GM23338 (cell line): ENCODE measurements at regions not wholly inside any gene's neighbourhood (a gene's known extent, or its start where the extent isn't known, plus 50 kb on each side); places are given as distances from the start of the nearest gene placed in this dataset.

Experiments
- ATAC-seq: fragments of 200-7000 bp; cut with Tn5 transposase; 3 replicates; pipeline ENCODE4 v1.9.1; 2020
- DNase-seq: peaks from one replicate; pipeline ENCODE4 v3.0.0-alpha.2; 2015; ENCODE audit warnings: low spot score
- H2AFZ ChIP-seq: fragments of 200-600 bp; sonication (generic); 2 replicates; pipeline ENCODE4 v1.8.0; 2016; ENCODE audit warnings: antibody characterized with exemption, mild to moderate bottlenecking, moderate library complexity
- H3F3A ChIP-seq: fragments of 200-600 bp; sonication (generic); replicated peaks from 2 replicates; pipeline ENCODE4 v1.8.0; 2017; ENCODE audit warnings: antibody characterized with exemption, mixed run types, low read depth
- H3K27ac ChIP-seq: fragments of 200-600 bp; sonication (generic); 2 replicates; pipeline ENCODE4 v1.6.1; 2016; ENCODE audit warnings: low read depth
- H3K27me3 ChIP-seq: fragments of 200-600 bp; sonication (generic); 2 replicates; pipeline ENCODE4 v1.8.0; 2016; ENCODE audit warnings: mild to moderate bottlenecking, mixed run types, moderate library complexity; ENCODE audit not compliant: insufficient read depth
- H3K36me3 ChIP-seq: fragments of 200-600 bp; sonication (generic); 2 replicates; pipeline ENCODE4 v1.8.0; 2016; ENCODE audit warnings: mild to moderate bottlenecking; ENCODE audit not compliant: insufficient read depth
- H3K4me1 ChIP-seq: fragments of 200-600 bp; sonication (generic); 2 replicates; pipeline ENCODE4 v1.8.0; 2016; ENCODE audit warnings: mild to moderate bottlenecking, moderate library complexity; ENCODE audit not compliant: insufficient read depth
- H3K4me2 ChIP-seq: fragments of 200-600 bp; sonication (generic); 2 replicates; pipeline ENCODE4 v1.7.1; 2017; ENCODE audit warnings: mixed run types
- H3K4me3 ChIP-seq: fragments of 200-600 bp; sonication (generic); 2 replicates; pipeline ENCODE4 v1.6.1; 2016; ENCODE audit warnings: mixed run types
- H3K79me2 ChIP-seq: fragments of 200-600 bp; sonication (generic); replicated peaks from 2 replicates; pipeline ENCODE4 v1.8.0; 2017; ENCODE audit warnings: mild to moderate bottlenecking; ENCODE audit not compliant: insufficient read depth
- H3K9me2 ChIP-seq: fragments of 200-600 bp; sonication (generic); 2 replicates; pipeline ENCODE4 v1.8.0; 2017; ENCODE audit not compliant: insufficient read depth
- H4K20me1 ChIP-seq: fragments of 200-600 bp; sonication (generic); replicated peaks from 2 replicates; pipeline ENCODE4 v1.8.0; 2017; ENCODE audit warnings: mild to moderate bottlenecking; ENCODE audit not compliant: insufficient read depth
- H3K27ac Mint-ChIP-seq: 2 replicates; pipeline ENCODE4 v1.8.0; 2020; ENCODE audit warnings: inconsistent platforms, mild to moderate bottlenecking, moderate library complexity, mixed read lengths
- H3K27me3 Mint-ChIP-seq: 3 replicates; pipeline ENCODE4 v1.8.0; 2022; ENCODE audit warnings: low read depth, mild to moderate bottlenecking, moderate library complexity, mixed read lengths, inconsistent platforms; ENCODE audit not compliant: insufficient read depth, poor library complexity
- H3K36me3 Mint-ChIP-seq: 3 replicates; pipeline ENCODE4 v1.8.0; 2021; ENCODE audit warnings: low read depth, mild to moderate bottlenecking, inconsistent platforms, moderate library complexity, mixed read lengths
- H3K4me1 Mint-ChIP-seq: 3 replicates; pipeline ENCODE4 v1.8.0; 2020; ENCODE audit warnings: mild to moderate bottlenecking, inconsistent platforms, mixed read lengths
- H3K4me3 Mint-ChIP-seq: 3 replicates; pipeline ENCODE4 v1.8.0; 2021; ENCODE audit warnings: moderate library complexity, mild to moderate bottlenecking, inconsistent platforms, mixed read lengths
- H3K9me3 Mint-ChIP-seq: 3 replicates; pipeline ENCODE4 v1.8.0; 2020; ENCODE audit warnings: moderate library complexity, mild to moderate bottlenecking, inconsistent platforms, mixed read lengths
- CREB1 ChIP-seq: fragments of 250-450 bp; sonication (Bioruptor Pico); IDR thresholded peaks from 2 replicates; pipeline ENCODE4 v1.5.0; 2020; ENCODE audit warnings: low read depth, mild to moderate bottlenecking, moderate library complexity
- CTCF ChIP-seq, 2 experiments: fragments of 200-600 bp in 1 of 2; sonication (generic) in 1 of 2; conservative IDR thresholded peaks; 2 replicates each; pipeline versions ENCODE4 v1.5.1 to v1.6.1; 2016 to 2017; ENCODE audit warnings: antibody characterized with exemption in 2 of 2, low read depth in 2 of 2, mild to moderate bottlenecking in 2 of 2, moderate library complexity in 1 of 2
- ETS1 ChIP-seq: IDR thresholded peaks from 2 replicates; pipeline ENCODE4 v1.6.1; 2016; ENCODE audit warnings: antibody characterized with exemption
- EZH2 ChIP-seq: fragments of 200-600 bp; sonication (generic); IDR thresholded peaks from one replicate; pipeline ENCODE4 v1.8.0; 2017; ENCODE audit warnings: antibody characterized with exemption, mild to moderate bottlenecking, low read depth; ENCODE audit not compliant: unreplicated experiment
- EZH2phosphoT487 ChIP-seq: fragments of 200-600 bp; sonication (generic); IDR thresholded peaks from one replicate; pipeline ENCODE4 v1.8.1; 2018; ENCODE audit warnings: antibody characterized with exemption; ENCODE audit not compliant: unreplicated experiment
- NANOG ChIP-seq: IDR thresholded peaks from 2 replicates; pipeline ENCODE4 v1.6.1; 2016; ENCODE audit warnings: antibody characterized with exemption, borderline replicate concordance
- POLR2AphosphoS5 ChIP-seq: IDR thresholded peaks from 2 replicates; pipeline ENCODE4 v1.6.1; 2016; ENCODE audit warnings: antibody characterized with exemption, low read depth
- REST ChIP-seq: IDR thresholded peaks from one replicate; pipeline ENCODE4 v1.6.1; 2018; ENCODE audit warnings: antibody characterized with exemption; ENCODE audit not compliant: unreplicated experiment
- STAT1 ChIP-seq: IDR thresholded peaks from one replicate; pipeline ENCODE4 v1.6.1; 2016; ENCODE audit warnings: antibody characterized with exemption; ENCODE audit not compliant: unreplicated experiment
- ZNF462 ChIP-seq: fragments of 250-450 bp; sonication (Bioruptor Pico); IDR thresholded peaks from 2 replicates; pipeline ENCODE4 v1.5.0; 2020; ENCODE audit warnings: mild to moderate bottlenecking, moderate library complexity

- no peak overlapping the region for H3K4me3 ChIP-seq
- H3K4me1 Mint-ChIP-seq, result no peaks in the 10 kb centered on the region
- H3K27ac Mint-ChIP-seq, result no peak overlapping the region
- ATAC-seq (no peak), DNase-seq (no peak)
- H3K27ac ChIP-seq, result no peak overlapping the region
- H3K36me3 ChIP-seq, result no peaks in the 10 kb centered on the region
- H3K9me2 ChIP-seq, result no peaks in the 10 kb centered on the region
- H3K27me3 Mint-ChIP-seq, result no peaks in the 10 kb centered on the region
- H3K27me3 ChIP-seq, result no peaks in the 10 kb centered on the region
- no peaks in the 10 kb centered on the region for H3K36me3 Mint-ChIP-seq
- no peaks in the 10 kb centered on the region for H3K9me3 Mint-ChIP-seq
- H2AFZ ChIP-seq, result no peak overlapping the region
- no peaks in the 10 kb centered on the region for H3K4me1 ChIP-seq
- H3K4me2 ChIP-seq, result no peak overlapping the region
- TF ChIP-seq POLR2AphosphoS5, result no peak
- no peak for TF ChIP-seq CREB1 (CRISPR knock-in tag)
- TF ChIP-seq NANOG, result no peak
- no peak for TF ChIP-seq ETS1
- no peak for TF ChIP-seq EZH2
- no peak for TF ChIP-seq CTCF (conservative IDR thresholded peaks at IDR 0.05; ENCODE audit: low read depth in 2 of 2)
- no peak for TF ChIP-seq STAT1
- no peak for TF ChIP-seq REST
- no peak for TF ChIP-seq ZNF462 (CRISPR knock-in tag)
- no peak for TF ChIP-seq EZH2phosphoT487
- no peak overlapping the region for H3K4me3 Mint-ChIP-seq
- no peaks in the 10 kb centered on the region for H3K79me2 ChIP-seq
- no peaks in the 10 kb centered on the region for H3F3A ChIP-seq
- no peaks in the 10 kb centered on the region for H4K20me1 ChIP-seq
Measured at GRCh38 chr12:88313554-88313953, 171.4 kb downstream of the TMTC3 start.
